HFF-Myc (cell line): ENCODE measurements at regions not wholly inside any gene's neighbourhood (a gene's known extent, or its start where the extent isn't known, plus 50 kb on each side); places are given as distances from the start of the nearest gene placed in this dataset.

ENCODE experiments used
- DNase-seq: peaks from one replicate; pipeline ENCODE4 v3.0.0-alpha.2; 2011; ENCODE audit warnings: low read depth; ENCODE audit errors: extremely low read depth
- H3K4me3 ChIP-seq: replicated peaks from 2 replicates; pipeline ENCODE4 v1.5.1; 2011; ENCODE audit warnings: low read depth, mild to moderate bottlenecking, control low read depth, low read length
- CTCF ChIP-seq: IDR thresholded peaks from 2 replicates; pipeline ENCODE4 v1.5.1; 2012; ENCODE audit warnings: mild to moderate bottlenecking, low read depth, low read length, control low read depth; ENCODE audit errors: missing control alignments

GRCh38 chr18:24924066-24924716 lies 427.8 kb downstream of the ZNF521 start:
- no peak overlapping the region for H3K4me3 ChIP-seq
- TF ChIP-seq CTCF: no peak
- no peak for DNase-seq

- H3K4me3 ChIP-seq: no peak overlapping the region
- DNase-seq: no peak
- TF ChIP-seq CTCF: no peak
These were observed 425.3 kb downstream of the ZNF521 start for GRCh38 chr18:24926649-24927048.

- no peak for TF ChIP-seq CTCF
- H3K4me3 ChIP-seq: no peak overlapping the region
- no peak for DNase-seq
These were observed 423.6 kb downstream of the ZNF521 start for GRCh38 chr18:24928301-24928878.

DNA sequence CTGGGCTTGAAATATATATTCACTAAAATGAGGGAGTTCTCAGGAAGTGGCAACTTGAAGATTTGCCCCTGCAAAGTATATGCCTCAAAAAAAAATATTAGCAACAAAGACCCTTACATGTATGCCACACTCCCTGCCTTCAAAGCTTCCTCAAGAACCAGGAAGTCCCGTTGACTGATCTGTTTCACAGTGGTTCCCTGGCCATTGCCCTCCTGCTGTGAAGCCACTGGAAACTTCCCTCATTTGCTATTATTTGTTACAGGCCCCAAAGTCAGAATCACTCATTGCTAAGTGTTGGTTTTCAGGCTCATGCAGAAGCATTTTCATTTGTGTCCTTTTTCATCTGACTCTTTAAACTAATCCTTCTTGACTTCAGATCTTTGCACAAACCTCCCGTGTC lies 421.5 kb downstream of the ZNF521 start:
- DNase-seq: no peak
- no peak for TF ChIP-seq CTCF
- no peak overlapping the region for H3K4me3 ChIP-seq

- H3K4me3 ChIP-seq: no peak overlapping the region
- TF ChIP-seq CTCF: no peak
- DNase-seq: no peak
These were observed 421.0 kb downstream of the ZNF521 start for GRCh38 chr18:24930971-24931370.

DNA sequence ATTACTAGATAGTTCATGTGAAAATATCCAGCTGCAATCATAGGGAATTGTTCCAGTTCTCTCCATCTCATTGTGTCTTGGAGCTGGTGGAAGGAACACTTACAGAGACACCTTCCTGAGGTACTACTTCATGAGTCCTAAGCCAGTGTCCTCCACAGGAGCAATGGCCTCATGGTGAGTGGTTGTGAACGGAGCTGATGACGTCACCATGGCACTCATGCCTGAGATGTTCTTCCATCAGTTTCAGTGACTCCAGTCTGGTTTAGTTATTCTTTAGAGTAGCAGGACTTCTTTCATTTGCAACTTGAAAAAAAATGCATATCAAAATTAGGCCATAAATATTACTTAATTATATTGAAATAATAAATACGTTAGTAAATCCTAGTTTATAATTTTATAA lies 418.6 kb downstream of the ZNF521 start:
- no peak overlapping the region for H3K4me3 ChIP-seq
- TF ChIP-seq CTCF: no peak
- DNase-seq: no peak
